ENCODE measurements at regions not wholly inside any gene's neighbourhood (a gene's known extent, or its start where the extent isn't known, plus 50 kb on each side); places are given as distances from the start of the nearest gene placed in this dataset.

- no peak overlapping the region for H3K4me3 ChIP-seq (ENCODE audit: low read length)
- H3K4me1 ChIP-seq (ENCODE audit: insufficient read depth, low read length) = no peaks in the 10 kb centered on the region
- no peak overlapping the region for H2AFZ ChIP-seq (ENCODE audit: low read depth, low read length)
- no peaks in the 10 kb centered on the region for H3K36me3 ChIP-seq (ENCODE audit: insufficient read depth, low read length)
- no peaks in the 10 kb centered on the region for H3K27me3 ChIP-seq (ENCODE audit: insufficient read depth, low read length)
- no peaks in the 10 kb centered on the region for H3K9me3 ChIP-seq (ENCODE audit: low read length)
These were observed 778.3 kb downstream of the MCTP2 start for GRCh38 chr15:95009635-95010034.

- no peaks in the 10 kb centered on the region for H3K9me3 ChIP-seq (ENCODE audit: low read length)
- H2AFZ ChIP-seq (ENCODE audit: low read depth, low read length) = no peak overlapping the region
- no peaks in the 10 kb centered on the region for H3K27me3 ChIP-seq (ENCODE audit: insufficient read depth, low read length)
- H3K36me3 ChIP-seq (ENCODE audit: insufficient read depth, low read length) = no peaks in the 10 kb centered on the region
- no peak overlapping the region for H3K4me3 ChIP-seq (ENCODE audit: low read length)
- H3K4me1 ChIP-seq (ENCODE audit: insufficient read depth, low read length) = no peaks in the 10 kb centered on the region
These were observed 782.0 kb downstream of the MCTP2 start for GRCh38 chr15:95013381-95013780.

GRCh38 chr15:95016511-95017229 lies 785.3 kb downstream of the MCTP2 start:
- H3K9me3 ChIP-seq (ENCODE audit: low read length) = no peaks in the 10 kb centered on the region
- no peaks in the 10 kb centered on the region for H3K36me3 ChIP-seq (ENCODE audit: insufficient read depth, low read length)
- H3K4me1 ChIP-seq (ENCODE audit: insufficient read depth, low read length) = no peaks in the 10 kb centered on the region
- no peak overlapping the region for H3K4me3 ChIP-seq (ENCODE audit: low read length)
- no peak overlapping the region for H2AFZ ChIP-seq (ENCODE audit: low read depth, low read length)
- no peaks in the 10 kb centered on the region for H3K27me3 ChIP-seq (ENCODE audit: insufficient read depth, low read length)

- no peak overlapping the region for H3K4me3 ChIP-seq (ENCODE audit: low read length)
- H3K27me3 ChIP-seq (ENCODE audit: insufficient read depth, low read length) = no peaks in the 10 kb centered on the region
- H2AFZ ChIP-seq (ENCODE audit: low read depth, low read length) = no peak overlapping the region
- H3K4me1 ChIP-seq (ENCODE audit: insufficient read depth, low read length) = no peaks in the 10 kb centered on the region
- no peaks in the 10 kb centered on the region for H3K36me3 ChIP-seq (ENCODE audit: insufficient read depth, low read length)
- no peaks in the 10 kb centered on the region for H3K9me3 ChIP-seq (ENCODE audit: low read length)
These were observed 786.4 kb downstream of the MCTP2 start for GRCh38 chr15:95017666-95018328.

GRCh38 chr15:95018888-95019545 lies 787.7 kb downstream of the MCTP2 start:
- H3K4me1 ChIP-seq (ENCODE audit: insufficient read depth, low read length) = no peaks in the 10 kb centered on the region
- no peak overlapping the region for H2AFZ ChIP-seq (ENCODE audit: low read depth, low read length)
- H3K27me3 ChIP-seq (ENCODE audit: insufficient read depth, low read length) = no peaks in the 10 kb centered on the region
- no peak overlapping the region for H3K4me3 ChIP-seq (ENCODE audit: low read length)
- H3K9me3 ChIP-seq (ENCODE audit: low read length) = no peaks in the 10 kb centered on the region
- H3K36me3 ChIP-seq (ENCODE audit: insufficient read depth, low read length) = no peaks in the 10 kb centered on the region

GRCh38 chr15:95019907-95020306 lies 788.5 kb downstream of the MCTP2 start:
- Histone ChIP-seq H2AFZ (ENCODE audit: low read depth, low read length) (no peak overlapping the region), H3K36me3 (ENCODE audit: insufficient read depth, low read length) (no peaks in the 10 kb centered on the region), H3K27me3 (ENCODE audit: insufficient read depth, low read length) (no peaks in the 10 kb centered on the region), H3K4me1 (ENCODE audit: insufficient read depth, low read length) (no peaks in the 10 kb centered on the region), H3K9me3 (ENCODE audit: low read length) (no peaks in the 10 kb centered on the region), H3K4me3 (ENCODE audit: low read length) (no peak overlapping the region)

- Histone ChIP-seq H3K36me3 (ENCODE audit: insufficient read depth, low read length) (no peaks in the 10 kb centered on the region), H3K4me1 (ENCODE audit: insufficient read depth, low read length) (no peaks in the 10 kb centered on the region), H3K9me3 (ENCODE audit: low read length) (no peaks in the 10 kb centered on the region), H3K4me3 (ENCODE audit: low read length) (no peak overlapping the region), H2AFZ (ENCODE audit: low read depth, low read length) (no peak overlapping the region), H3K27me3 (ENCODE audit: insufficient read depth, low read length) (no peaks in the 10 kb centered on the region)
These were observed 790.5 kb downstream of the MCTP2 start for GRCh38 chr15:95021816-95022215.

- Histone ChIP-seq H3K4me1 (ENCODE audit: insufficient read depth, low read length) (no peaks in the 10 kb centered on the region), H3K27me3 (ENCODE audit: insufficient read depth, low read length) (no peaks in the 10 kb centered on the region), H3K4me3 (ENCODE audit: low read length) (no peak overlapping the region), H2AFZ (ENCODE audit: low read depth, low read length) (no peak overlapping the region), H3K9me3 (ENCODE audit: low read length) (no peaks in the 10 kb centered on the region), H3K36me3 (ENCODE audit: insufficient read depth, low read length) (no peaks in the 10 kb centered on the region)
These were observed 793.0 kb downstream of the MCTP2 start for GRCh38 chr15:95024351-95024750.

GRCh38 chr15:95025924-95026728 lies 794.8 kb downstream of the MCTP2 start:
- Histone ChIP-seq H3K4me1 (ENCODE audit: insufficient read depth, low read length) (no peaks in the 10 kb centered on the region), H3K9me3 (ENCODE audit: low read length) (no peaks in the 10 kb centered on the region), H3K4me3 (ENCODE audit: low read length) (no peak overlapping the region), H3K27me3 (ENCODE audit: insufficient read depth, low read length) (no peaks in the 10 kb centered on the region), H3K36me3 (ENCODE audit: insufficient read depth, low read length) (no peaks in the 10 kb centered on the region), H2AFZ (ENCODE audit: low read depth, low read length) (no peak overlapping the region)

GRCh38 chr15:95027981-95028380 lies 796.6 kb downstream of the MCTP2 start:
- Histone ChIP-seq H3K4me3 (ENCODE audit: low read length) (no peak overlapping the region), H2AFZ (ENCODE audit: low read depth, low read length) (no peak overlapping the region), H3K4me1 (ENCODE audit: insufficient read depth, low read length) (no peaks in the 10 kb centered on the region), H3K9me3 (ENCODE audit: low read length) (no peaks in the 10 kb centered on the region), H3K27me3 (ENCODE audit: insufficient read depth, low read length) (no peaks in the 10 kb centered on the region), H3K36me3 (ENCODE audit: insufficient read depth, low read length) (no peaks in the 10 kb centered on the region)

- Histone ChIP-seq H3K4me1 (ENCODE audit: insufficient read depth, low read length) (no peaks in the 10 kb centered on the region), H2AFZ (ENCODE audit: low read depth, low read length) (no peak overlapping the region), H3K4me3 (ENCODE audit: low read length) (no peak overlapping the region), H3K27me3 (ENCODE audit: insufficient read depth, low read length) (no peaks in the 10 kb centered on the region), H3K9me3 (ENCODE audit: low read length) (no peaks in the 10 kb centered on the region), H3K36me3 (ENCODE audit: insufficient read depth, low read length) (no peaks in the 10 kb centered on the region)
These were observed 800.8 kb downstream of the MCTP2 start for GRCh38 chr15:95032156-95032555.

GRCh38 chr15:95035106-95035505 lies 803.7 kb downstream of the MCTP2 start:
- Histone ChIP-seq H3K4me3 (ENCODE audit: low read length) (no peak overlapping the region), H3K36me3 (ENCODE audit: insufficient read depth, low read length) (no peaks in the 10 kb centered on the region), H3K27me3 (ENCODE audit: insufficient read depth, low read length) (no peaks in the 10 kb centered on the region), H3K9me3 (ENCODE audit: low read length) (no peaks in the 10 kb centered on the region), H2AFZ (ENCODE audit: low read depth, low read length) (no peak overlapping the region), H3K4me1 (ENCODE audit: insufficient read depth, low read length) (no peaks in the 10 kb centered on the region)

- H3K36me3 ChIP-seq (ENCODE audit: insufficient read depth, low read length) = no peaks in the 10 kb centered on the region
- H3K9me3 ChIP-seq (ENCODE audit: low read length) = no peaks in the 10 kb centered on the region
- no peaks in the 10 kb centered on the region for H3K4me1 ChIP-seq (ENCODE audit: insufficient read depth, low read length)
- no peaks in the 10 kb centered on the region for H3K27me3 ChIP-seq (ENCODE audit: insufficient read depth, low read length)
- H3K4me3 ChIP-seq (ENCODE audit: low read length) = no peak overlapping the region
- no peak overlapping the region for H2AFZ ChIP-seq (ENCODE audit: low read depth, low read length)
These were observed 809.9 kb downstream of the MCTP2 start for GRCh38 chr15:95041297-95041696.

Measured in neuron (in vitro differentiated cells).